Stimulated activated CD8-positive, alpha-beta memory T cell treated with anti-CD3 and anti-CD28 coated beads, Interleukin-15, amount 100 ng/mL, for 48 hours (primary cell): ENCODE measurements at regions not wholly inside any gene's neighbourhood (a gene's known extent, or its start where the extent isn't known, plus 50 kb on each side); places are given as distances from the start of the nearest gene placed in this dataset.

Experiments
- DNase-seq, 2 donors: peaks; one replicate each; pipeline ENCODE4 v3.0.0-alpha.2; 2020; ENCODE audit warnings: low read depth in 2 of 2

DNA sequence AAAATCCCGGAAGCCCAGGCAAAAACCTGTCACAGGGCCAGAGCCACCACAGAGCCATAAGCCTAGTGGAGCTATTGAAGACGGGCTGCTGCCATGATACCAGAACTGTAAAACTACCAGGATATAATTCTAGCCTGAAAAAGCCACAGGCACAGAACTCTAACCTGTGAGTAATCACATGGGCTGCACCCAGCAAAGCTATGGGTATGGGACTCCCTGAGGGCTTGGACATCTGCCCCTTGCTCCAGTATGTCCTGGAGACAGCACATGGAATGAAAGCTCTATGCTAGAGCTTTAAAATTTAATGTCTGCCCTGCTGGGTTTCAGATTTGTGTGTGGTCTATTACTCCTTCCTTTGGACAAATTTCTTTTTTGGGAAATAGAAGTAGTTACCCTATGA is 2183.6 kb upstream of the CELF4 start:
- DNase-seq = no peak

DNA sequence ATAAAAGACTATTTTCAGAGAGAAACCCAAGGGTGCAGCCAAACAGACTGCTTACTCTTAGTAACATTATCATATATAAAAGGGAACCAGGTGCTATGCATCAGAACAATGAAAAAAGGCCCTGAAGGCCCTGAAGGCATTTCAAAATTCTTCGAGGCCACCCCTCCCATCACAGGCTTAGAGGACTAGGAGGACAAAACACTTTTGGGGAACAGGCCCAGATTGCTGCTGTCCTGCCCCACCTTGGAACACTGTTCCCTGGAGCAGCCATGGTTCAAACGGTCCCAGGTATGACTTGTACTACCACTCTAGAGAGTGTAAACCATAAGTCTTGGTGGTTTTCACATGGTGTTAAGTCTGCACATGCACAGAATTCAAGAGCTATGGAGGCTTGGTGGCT is 2183.1 kb upstream of the CELF4 start:
- DNase-seq = no peak

DNA sequence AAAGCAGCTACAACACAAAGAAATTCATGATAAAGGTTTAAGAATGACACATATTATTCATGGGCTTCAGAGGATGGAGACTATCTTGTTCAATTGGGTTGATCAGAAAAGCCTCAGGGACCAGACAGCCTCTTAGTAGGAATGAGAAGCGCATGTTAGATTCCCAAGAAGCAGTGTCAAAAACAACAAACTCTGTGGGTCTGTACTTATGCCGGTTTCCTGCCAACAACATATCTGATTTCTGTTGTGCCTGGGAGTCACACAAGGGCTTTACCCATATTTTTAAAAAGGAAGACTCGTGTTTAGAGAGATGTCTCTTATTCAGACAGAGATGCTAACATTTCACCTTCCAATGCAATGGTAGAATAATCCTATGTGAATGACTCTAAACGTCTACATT is 2180.6 kb upstream of the CELF4 start:
- no peak for DNase-seq

DNA sequence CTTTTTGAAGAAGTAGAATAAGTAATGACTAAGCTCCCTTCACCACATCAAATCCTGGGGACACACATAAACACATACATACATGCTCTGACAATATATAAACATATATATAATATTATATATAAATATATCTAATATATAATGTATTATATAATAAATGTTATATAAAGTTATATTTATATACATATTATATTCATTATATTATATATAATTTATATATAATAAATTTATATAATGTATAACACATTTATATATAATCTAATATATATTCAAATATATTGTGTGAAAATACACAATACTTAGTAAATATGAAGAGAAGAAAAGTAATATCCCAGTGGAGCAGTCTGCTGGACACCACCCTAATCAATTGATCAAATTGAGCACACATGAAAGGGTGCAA is 2177.9 kb upstream of the CELF4 start:
- DNase-seq = no peak

DNA sequence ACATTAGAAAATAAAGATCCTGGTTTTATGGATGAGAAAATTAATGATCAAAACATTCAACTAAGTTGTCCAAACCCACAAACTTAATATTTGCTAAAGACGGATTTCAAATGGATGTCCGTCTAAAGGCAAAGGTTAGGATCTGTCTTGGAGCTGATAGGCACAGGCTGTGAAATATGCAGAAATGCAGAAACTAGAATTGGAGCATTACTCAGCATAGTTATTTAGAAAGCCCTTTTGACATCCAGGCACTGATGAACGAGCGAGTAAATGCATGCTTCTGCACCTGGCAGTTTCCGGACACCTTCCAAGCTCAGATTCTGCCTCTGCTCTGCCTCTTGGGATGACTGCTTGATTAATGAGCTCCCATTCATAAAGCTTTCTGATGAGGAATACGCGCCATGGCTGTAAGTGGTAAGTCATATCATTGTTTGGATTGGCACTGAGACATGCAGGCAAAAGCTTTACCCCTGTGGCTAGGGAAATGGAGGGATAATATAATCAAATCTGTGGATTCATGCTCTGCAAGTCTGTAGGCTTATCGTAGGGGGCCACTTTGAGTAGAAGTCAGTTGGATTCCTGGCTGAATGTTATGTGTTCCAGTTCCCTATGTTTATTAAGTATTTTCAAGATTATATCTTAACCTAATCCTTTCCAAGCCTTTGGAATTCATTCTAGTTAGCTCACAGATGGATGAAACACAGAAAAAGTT is 2176.3 kb upstream of the CELF4 start:
- no peak for DNase-seq

DNA sequence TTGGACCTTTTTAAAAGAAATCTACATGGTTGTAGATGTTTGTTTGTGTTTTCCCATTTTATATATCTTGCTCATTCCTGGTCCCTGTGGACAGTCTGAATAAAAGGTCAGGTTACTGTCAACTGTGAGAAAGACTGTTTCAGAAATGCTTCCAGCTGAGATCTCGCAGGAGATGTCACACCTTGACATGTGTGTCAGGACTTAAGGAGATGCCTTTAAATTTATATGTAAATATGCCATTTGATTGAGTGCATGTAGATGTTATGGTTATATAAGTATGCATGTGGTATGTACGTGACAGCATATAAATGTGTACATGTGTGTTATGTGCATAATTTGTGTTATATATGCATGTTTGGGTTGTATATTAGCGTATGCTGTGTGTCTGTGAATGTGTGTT is 2172.3 kb upstream of the CELF4 start:
- DNase-seq = no peak

DNA sequence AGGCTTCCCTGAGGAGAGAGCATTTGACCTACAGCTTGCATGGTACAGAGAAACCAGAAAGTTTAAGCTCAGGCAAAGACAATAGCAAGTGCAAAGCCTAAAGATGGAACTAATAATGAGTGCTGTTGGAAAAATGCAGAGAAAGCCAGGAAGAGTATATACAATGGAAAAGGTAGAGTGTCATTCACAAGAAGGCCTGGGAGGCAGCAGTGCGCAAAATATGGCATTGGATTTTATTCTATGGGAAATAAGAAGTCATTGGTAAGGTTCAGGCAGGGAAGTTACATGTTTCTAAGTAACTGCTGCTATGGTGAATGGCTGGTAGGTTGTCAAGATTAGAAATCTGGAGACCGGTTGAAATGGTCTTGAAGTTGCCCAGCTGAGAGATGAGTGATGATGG is 2167.3 kb upstream of the CELF4 start:
- no peak for DNase-seq

DNA sequence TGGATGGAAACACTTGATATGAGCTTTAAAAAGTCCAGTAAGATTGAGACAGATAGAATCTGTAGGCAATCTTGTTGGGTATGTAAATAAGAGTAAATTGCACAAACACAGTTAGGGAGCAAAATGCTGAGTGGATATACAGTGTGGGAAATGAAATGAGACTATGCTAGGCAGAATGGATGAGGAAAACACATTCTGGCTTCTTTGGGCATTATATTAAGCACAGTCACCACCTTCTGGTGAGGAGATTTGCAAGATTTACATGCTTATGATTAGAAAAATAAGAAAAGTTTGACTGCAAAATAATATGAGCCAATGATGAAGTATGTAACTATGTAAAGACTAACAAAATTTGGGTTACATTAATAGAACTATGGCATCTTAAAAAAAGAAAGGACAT is 2165.0 kb upstream of the CELF4 start:
- DNase-seq = no peak

DNA sequence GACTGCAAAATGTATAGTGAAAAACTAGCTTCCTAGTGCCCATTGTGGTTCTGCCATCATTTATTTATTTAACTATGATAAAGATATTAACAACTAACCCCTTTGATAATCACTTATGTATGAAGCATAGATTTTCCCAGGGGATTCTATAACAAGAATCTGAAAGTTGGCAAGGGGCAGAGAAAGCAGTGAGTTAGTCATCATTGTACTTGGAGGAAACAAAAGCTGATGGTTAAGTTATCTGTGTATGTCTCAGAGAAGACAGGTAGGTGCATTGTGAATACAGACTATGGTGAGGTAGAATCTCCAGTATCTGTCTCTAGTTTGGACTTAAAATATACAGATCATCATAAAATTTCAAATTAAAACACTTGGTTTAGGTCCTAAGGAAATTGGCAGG is 2159.1 kb upstream of the CELF4 start:
- no peak for DNase-seq

DNA sequence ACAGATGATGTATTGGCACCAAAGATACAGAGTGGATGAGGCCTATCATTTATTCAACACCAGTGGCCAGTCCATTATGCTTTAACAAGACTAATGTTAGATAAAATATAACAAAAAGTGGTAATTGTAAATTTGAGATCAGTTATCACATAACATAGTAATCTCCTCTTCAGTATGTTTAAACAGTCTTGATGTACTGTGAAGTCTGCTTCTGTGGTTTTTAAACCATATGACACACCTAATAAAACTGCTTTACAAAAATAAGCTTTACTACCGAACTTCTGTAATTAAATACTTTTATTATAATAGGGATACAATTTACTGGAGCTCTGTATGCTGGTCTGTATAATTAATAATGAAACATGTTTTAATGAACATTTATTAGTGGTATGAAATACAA is 2156.1 kb upstream of the CELF4 start:
- DNase-seq = no peak

DNA sequence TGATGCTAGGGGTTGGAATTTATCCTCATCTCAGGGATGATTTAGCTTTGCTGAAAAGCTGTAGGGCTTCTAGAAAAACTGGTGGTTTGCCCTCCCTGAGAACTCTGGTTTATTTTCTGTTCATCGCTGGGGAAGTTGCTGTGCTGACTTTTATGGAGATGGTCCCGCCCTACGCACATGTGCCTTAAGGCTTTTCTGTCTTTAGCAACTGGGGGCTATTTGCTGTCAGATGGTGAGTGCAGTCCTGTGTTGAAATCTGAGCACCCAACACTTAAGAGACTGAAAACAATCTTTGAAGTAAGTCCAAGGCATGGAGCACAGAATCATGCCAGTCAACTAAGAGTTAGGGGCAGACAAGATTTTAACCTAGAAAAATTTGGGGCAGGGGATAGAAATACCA is 2148.4 kb upstream of the CELF4 start:
- no peak for DNase-seq

DNA sequence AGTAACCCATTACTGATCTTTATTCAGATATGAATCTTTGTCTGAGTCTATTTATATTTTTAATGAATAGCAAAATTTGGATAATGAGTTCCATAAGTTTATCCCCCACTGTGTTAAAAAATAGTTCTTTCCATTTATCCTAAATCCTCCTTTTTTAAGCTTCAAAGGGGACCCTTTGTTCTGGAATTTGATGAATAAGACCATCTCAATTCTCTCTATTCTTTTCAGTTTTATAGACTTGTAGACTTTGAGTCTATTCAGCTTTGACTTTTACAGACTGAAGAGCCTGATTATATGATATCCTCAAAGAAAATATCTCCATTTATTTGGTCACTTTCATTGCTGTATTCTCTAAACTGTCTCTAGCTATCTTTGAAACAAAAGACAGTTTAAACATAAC is 2146.1 kb upstream of the CELF4 start:
- no peak for DNase-seq

DNA sequence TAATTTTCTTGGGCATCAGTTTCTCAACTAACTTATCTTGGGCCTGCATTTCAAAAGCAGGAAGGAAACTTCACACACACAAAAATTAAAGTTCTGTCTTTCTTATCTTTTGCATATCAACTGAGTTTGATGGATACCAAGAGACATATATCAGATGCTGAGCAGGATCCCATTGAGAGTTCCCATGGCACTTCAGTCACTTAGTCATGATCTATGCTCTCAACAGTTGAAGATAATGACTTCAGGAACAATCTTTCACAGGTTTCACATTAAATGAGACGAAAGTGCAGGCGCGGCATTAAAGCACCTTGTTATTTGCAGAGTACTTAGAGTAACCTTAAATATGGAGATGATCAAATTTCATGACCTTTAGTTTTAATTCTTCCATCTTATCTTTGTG is 2139.8 kb upstream of the CELF4 start:
- DNase-seq = no peak

DNA sequence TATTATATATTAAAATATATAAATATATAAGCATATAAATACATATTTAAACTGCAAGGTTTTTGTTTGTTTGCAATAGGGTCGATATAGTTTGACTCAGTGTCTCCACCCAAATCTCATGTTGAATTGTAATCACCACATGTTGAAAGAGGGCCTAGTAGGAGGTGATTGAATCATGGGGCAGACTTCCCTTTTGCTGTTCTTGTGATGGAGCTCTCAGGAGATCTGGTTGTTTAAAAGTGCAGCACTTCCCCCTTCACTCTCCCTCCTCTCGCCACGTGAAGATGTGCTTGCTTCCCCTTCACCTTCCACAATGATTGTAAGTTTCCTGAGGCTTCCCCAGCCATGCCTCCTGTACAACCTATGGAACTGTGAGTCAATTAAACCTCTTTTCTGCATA is 2137.3 kb upstream of the CELF4 start:
- no peak for DNase-seq

DNA sequence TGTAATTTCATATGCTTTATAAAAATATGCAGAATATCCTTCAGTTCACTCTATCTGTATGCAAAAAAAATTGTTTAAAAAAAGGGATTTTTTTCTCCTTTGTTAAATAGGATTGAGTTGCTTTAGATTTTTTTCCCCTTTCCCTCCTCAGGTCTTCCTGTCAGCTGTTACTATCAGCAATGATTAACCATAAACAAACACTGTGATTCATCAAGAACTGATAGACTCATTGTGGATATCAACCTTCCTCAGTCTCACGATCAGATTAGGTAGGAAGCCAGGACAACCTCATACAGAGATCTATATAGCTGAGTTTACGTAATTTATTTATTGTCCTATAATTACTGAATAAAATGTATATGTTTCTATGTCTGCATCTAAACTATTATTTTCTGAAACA is 2136.2 kb upstream of the CELF4 start:
- no peak for DNase-seq

DNA sequence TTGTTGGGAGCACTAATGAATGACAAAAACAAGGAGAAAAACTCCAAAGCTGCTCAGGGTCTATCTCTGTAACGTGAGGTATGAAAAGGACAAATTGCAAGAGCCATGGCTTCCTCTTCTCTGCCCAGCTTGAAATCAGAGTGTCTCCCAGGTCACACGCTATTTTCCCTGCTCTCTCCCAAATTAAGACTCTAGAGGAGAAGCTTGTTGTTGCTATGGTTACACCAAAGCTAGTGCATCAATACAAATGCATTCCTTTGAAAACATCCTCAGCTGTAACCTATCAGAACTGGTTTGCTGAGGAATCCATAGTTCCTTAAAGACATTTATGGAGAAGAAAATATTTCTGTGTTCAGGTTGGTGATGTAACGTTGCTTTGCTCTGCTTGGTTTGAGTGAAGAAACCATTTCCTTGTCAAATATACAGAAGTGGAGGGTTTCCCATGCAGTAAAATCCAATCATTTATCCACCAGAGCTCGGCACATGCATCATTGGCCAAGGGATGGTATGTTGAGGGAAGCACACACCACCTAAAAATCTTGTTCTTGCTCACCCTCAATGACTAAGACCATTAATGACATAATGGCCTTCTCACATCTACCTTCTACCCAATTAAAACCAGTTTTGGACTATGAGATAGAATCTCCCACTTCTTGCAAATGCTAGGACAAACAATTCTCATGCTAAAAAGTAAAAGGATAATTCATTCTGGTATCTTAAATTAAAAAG is 2135.6 kb upstream of the CELF4 start:
- no peak for DNase-seq

DNA sequence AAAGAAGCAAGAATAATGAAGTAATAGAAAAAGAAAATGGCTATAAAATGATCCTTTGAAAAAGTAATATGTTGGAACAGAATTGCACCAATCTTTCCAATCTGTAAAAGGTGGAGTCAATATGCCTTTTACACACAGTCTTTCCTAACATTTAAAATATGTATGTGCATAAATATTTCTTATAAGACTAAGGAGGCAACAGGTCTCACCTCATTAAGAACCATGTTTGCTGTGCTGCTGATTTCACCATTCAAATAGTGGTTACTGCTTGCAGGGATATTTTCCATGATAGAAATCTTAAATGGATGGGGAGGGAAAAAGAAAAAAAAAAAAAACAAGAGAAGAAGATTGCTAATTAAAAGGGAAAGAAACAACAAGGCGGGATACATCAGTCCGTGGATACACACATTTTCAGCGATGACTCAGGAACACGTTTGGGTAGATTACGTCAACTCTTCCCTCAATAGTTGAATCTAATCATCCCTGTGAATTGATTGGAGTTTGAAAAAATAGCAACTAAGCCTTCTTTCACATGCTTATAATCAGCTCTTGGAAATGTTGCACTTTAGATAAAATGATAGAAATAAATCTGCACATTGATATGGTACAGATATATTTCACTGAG is 2133.9 kb upstream of the CELF4 start:
- no peak for DNase-seq

DNA sequence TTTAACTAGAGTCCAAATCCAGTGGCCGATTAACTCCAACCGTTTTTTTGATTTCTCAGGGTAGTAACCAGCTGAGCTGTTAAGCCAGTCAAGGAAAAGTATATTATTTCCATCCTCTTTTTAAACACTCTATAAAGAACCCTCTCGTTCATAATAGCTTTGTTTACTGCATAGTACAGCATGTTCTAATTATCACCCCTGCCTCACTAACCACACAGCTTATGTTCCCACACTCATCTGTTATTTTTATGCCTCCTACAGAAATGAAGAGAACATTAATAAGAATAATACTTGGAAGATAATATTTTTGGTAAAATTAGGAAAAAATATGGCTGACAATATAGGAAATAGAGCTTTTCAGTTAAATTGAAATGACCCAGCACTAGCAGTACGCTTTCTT is 2132.8 kb upstream of the CELF4 start:
- no peak for DNase-seq

DNA sequence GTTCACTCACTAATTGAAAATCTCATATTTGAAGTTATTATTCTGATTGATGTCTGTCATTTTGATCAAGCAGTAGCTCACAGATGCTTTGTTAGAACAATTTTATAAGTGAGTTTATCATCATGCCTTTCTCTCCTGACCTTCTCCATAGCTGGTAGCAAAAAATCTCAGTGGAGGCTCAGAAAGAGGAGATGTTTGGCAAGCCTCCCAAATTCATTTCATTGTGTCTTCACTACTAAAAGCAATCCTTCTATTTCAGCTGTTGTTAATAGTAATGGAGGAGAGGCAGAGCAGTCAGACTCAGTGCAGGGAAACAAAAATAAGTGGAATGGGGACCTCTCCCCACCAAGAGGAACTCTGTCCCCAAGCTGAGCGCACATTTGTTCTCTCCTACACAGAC is 2127.8 kb upstream of the CELF4 start:
- DNase-seq = no peak

DNA sequence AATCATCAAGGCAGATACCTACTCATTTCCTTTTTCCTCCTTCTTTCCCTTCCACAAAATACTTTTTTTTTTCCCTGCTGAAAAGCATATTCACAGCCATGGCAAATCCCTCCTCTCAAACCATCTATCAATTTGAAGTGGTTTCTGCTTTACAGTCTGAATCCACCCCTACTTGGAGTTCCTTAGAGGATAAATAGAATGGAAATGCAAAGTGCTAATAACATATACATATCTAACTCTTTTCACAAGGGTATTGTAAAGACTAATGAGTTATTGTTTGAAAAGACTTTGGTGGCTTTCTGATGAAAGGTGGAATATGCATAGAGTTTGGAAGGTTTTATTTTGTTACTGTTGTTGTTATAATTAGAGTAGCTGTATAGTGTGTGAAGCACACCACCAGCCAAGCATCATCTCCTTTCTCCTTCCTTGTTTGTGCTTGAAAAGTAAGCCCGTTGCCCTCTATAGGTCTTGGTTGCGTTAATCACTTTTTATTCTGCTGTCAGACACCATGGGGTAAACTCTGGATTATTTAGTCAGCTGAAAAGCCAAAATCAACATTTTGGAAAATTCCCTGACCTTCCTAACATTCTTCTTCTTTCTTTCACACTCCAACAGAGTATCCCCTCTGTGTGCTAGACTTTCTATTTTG is 2126.9 kb upstream of the CELF4 start:
- DNase-seq = no peak

DNA sequence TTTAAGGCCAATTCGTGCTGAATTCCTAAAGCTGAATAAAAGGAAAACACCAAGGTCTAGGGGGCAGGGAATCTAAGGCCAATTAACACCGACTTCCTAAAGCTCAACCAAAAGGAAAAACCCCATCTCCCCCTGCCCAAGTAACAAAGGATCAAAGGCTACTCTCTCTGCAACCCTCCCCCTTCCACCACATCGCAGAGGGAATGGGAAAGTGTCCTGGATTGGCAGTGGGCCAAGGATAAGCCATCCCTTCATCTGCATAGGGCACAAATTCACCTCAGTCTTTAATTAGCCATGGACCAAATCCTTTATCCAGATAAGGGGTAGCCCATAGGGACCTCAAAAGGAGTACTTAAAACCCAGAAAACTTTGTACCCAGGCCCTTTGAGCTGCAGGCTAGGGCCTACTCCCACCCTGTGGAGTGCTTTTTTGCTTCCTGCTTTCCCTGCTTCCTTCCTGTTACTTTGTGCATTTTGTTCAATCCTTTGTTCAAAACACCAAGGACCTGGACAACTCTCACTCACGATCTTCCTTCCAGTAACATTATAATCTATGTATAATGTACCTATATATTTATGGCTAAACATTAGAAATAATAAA is 2119.8 kb upstream of the CELF4 start:
- DNase-seq = no peak

DNA sequence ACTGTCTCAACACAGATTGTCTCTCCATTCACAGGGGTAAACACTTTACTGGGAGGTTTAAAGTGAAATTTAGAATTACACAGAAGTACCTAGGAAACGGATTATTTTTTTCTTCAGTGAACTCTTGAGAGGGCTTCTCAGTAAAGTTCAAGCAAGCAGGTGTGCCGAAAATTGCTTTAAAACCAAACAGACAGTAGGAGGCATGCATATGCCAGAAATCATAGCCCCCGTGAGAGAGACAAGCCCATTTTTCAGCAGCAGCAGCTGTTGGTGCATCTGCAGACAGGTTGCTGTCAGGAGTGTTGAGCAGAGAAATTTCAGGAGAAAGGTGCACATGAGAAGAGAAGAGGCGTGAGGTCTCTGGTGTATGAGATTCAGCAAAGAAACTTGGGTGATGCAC is 2115.5 kb upstream of the CELF4 start:
- DNase-seq = no peak
